ENCODE measurements at regions not wholly inside any gene's neighbourhood (a gene's known extent, or its start where the extent isn't known, plus 50 kb on each side); places are given as distances from the start of the nearest gene placed in this dataset.

DNA sequence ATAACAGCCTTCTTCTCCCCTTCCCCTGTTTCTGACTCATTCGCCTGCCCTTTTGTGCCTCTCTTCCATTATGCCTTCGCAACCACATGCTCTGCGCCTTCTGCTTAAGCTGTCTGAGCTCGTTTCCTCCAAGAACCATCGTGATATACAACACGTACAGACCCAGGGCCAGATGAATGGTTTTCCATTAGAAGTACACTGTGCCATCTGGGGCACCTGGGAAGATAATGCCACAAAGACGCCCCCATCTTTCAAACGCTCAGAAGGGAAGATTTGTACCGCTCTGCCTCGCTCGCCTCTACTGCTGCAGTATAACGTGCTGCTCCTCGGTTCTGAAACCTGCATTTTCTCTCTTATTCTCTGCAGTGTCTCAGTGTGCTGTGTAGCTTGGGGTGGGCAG is 470.9 kb upstream of the STXBP6 start:
- no peaks in the 10 kb centered on the region for H3K9me3 ChIP-seq
- intact Hi-C loops (cut with DNase I; ENCODE audit: low total_unique reads) = no loop called here
- no peaks in the 10 kb centered on the region for H3K36me3 ChIP-seq
- TF ChIP-seq, protein P1, sequence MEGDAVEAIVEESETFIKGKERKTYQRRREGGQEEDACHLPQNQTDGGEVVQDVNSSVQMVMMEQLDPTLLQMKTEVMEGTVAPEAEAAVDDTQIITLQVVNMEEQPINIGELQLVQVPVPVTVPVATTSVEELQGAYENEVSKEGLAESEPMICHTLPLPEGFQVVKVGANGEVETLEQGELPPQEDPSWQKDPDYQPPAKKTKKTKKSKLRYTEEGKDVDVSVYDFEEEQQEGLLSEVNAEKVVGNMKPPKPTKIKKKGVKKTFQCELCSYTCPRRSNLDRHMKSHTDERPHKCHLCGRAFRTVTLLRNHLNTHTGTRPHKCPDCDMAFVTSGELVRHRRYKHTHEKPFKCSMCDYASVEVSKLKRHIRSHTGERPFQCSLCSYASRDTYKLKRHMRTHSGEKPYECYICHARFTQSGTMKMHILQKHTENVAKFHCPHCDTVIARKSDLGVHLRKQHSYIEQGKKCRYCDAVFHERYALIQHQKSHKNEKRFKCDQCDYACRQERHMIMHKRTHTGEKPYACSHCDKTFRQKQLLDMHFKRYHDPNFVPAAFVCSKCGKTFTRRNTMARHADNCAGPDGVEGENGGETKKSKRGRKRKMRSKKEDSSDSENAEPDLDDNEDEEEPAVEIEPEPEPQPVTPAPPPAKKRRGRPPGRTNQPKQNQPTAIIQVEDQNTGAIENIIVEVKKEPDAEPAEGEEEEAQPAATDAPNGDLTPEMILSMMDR (IDR thresholded peaks at IDR 0.05) = no peak
- TF ChIP-seq POLR2A (IDR thresholded peaks at IDR 0.05) = no peak
- TF ChIP-seq POLR2AphosphoS5 (IDR thresholded peaks at IDR 0.05) = no peak
- no peaks in the 10 kb centered on the region for H3K4me1 ChIP-seq
- H3K4me3 ChIP-seq = no peak overlapping the region
- DNase-seq (ENCODE audit: low spot score in 2 of 2) = no peak
- no peaks in the 10 kb centered on the region for H3K27me3 ChIP-seq
- H3K27ac ChIP-seq = no peak overlapping the region

DNA sequence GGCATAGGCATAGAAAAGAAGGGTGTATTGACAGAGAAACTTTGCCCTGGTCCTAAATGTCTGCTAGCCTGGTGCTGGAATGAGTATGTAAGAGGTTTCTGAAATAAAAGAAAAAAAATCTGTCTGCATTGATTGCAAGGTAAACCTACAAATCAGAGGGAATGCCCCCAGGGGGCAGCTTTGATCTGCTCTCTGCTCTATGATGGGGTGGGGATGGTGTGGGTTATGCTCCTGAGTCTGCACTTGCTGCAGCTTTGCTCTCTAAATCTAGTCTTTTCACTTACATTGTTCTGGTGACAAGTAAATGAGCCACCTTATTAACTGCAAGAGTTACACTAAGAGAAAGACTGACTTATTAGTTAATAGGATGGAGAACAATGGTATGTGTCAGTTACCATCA is 468.4 kb upstream of the STXBP6 start:
- no peaks in the 10 kb centered on the region for H3K4me1 ChIP-seq
- H3K4me3 ChIP-seq = no peak overlapping the region
- H3K27me3 ChIP-seq = no peaks in the 10 kb centered on the region
- intact Hi-C loops (cut with DNase I; ENCODE audit: low total_unique reads) = no loop called here
- no peaks in the 10 kb centered on the region for H3K36me3 ChIP-seq
- TF ChIP-seq POLR2AphosphoS5 (IDR thresholded peaks at IDR 0.05) (no peak), POLR2A (IDR thresholded peaks at IDR 0.05) (no peak)
- TF ChIP-seq, protein P1 (IDR thresholded peaks at IDR 0.05) = no peak
- H3K27ac ChIP-seq = no peak overlapping the region
- H3K9me3 ChIP-seq = no peaks in the 10 kb centered on the region
- no peak for DNase-seq (ENCODE audit: low spot score in 2 of 2)

DNA sequence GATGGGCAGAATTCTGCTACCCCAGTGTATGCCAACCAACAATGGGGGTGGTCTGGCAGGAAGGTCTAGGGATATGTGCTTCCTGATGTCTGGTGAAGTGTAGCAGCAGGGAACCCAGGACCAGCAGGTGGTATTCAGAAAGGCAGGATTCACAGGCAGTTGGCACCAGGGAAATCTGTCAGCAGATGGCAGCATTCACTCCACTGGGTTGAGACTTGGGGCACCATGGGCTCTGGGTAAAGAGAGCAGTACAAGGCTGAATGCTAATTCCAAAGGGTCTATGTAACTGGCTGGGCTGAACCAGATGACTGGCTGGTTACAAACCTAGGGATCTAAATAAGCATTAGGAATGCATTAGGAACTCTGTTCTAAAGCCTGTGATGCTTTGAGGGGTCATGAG is 466.9 kb upstream of the STXBP6 start:
- H3K27ac ChIP-seq = no peak overlapping the region

DNA sequence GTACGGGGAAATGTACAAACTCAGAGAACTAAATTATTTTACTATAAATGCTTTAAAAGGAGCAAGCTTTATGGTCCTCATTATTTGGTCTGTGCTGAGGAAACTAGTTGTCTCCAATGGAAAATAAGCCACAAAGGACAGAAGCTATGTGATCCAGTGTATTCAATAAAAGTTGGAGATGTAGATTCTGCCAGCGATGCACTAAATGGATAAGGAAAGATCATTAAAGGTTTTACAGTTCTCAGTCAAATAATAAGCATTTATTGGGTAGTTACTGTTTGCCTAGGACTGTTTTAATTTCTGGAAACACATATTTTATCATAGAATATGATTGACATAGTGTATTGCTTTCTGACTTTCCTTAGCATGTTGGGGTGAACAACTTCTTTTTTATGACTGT is 458.9 kb upstream of the STXBP6 start:
- no peak overlapping the region for H3K27ac ChIP-seq
- H3K4me1 ChIP-seq = no peaks in the 10 kb centered on the region
- intact Hi-C loops (cut with DNase I; ENCODE audit: low total_unique reads) = no loop called here
- TF ChIP-seq POLR2A (IDR thresholded peaks at IDR 0.05) (no peak), POLR2AphosphoS5 (IDR thresholded peaks at IDR 0.05) (no peak)
- TF ChIP-seq, protein P1 (IDR thresholded peaks at IDR 0.05) = no peak
- no peaks in the 10 kb centered on the region for H3K9me3 ChIP-seq
- no peaks in the 10 kb centered on the region for H3K36me3 ChIP-seq
- no peaks in the 10 kb centered on the region for H3K27me3 ChIP-seq
- DNase-seq (ENCODE audit: low spot score in 2 of 2) = no peak
- H3K4me3 ChIP-seq = no peak overlapping the region

More for the DNA sequence above, 466.9 kb upstream of the STXBP6 start:
- TF ChIP-seq, protein P1 (IDR thresholded peaks at IDR 0.05) = no peak
- no peak for TF ChIP-seq POLR2A (IDR thresholded peaks at IDR 0.05)
- TF ChIP-seq POLR2AphosphoS5 (IDR thresholded peaks at IDR 0.05) = no peak
- intact Hi-C loops (cut with DNase I; ENCODE audit: low total_unique reads) = no loop called here
- Histone ChIP-seq H3K4me3 (no peak overlapping the region), H3K9me3 (no peaks in the 10 kb centered on the region), H3K27me3 (no peaks in the 10 kb centered on the region), H3K36me3 (no peaks in the 10 kb centered on the region), H3K4me1 (no peaks in the 10 kb centered on the region)
- DNase-seq (ENCODE audit: low spot score in 2 of 2) = no peak

DNA sequence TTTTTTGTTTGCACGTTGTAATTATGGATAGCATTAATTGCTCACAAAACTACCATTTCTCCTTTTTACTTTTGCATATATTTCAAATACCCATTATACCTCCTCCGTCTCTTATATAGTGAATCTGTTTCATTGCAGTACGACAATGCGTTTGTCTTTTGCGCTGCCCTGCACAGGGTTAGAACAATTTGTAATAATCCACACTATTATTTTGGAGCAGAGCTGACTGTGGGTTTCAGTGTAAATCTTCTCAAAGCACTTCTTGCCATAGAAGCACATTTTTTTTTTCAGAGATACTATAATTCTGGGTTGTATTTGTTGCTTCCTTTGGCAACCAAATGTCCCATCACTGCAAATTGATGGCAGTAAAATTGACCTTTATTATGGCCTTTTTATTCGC is 451.8 kb upstream of the STXBP6 start:
- no peak overlapping the region for H3K27ac ChIP-seq
- H3K36me3 ChIP-seq = no peaks in the 10 kb centered on the region
- TF ChIP-seq, protein P1 (IDR thresholded peaks at IDR 0.05) = no peak
- TF ChIP-seq POLR2AphosphoS5 (IDR thresholded peaks at IDR 0.05) = no peak
- no peak for TF ChIP-seq POLR2A (IDR thresholded peaks at IDR 0.05)
- no peaks in the 10 kb centered on the region for H3K9me3 ChIP-seq
- H3K4me3 ChIP-seq = no peak overlapping the region
- H3K27me3 ChIP-seq = no peaks in the 10 kb centered on the region
- DNase-seq (ENCODE audit: low spot score in 2 of 2) = no peak
- intact Hi-C loops (cut with DNase I; ENCODE audit: low total_unique reads) = no loop called here
- no peaks in the 10 kb centered on the region for H3K4me1 ChIP-seq

All from breast epithelium (tissue), 4 donors.